ENCODE measurements at regions not wholly inside any gene's neighbourhood (a gene's known extent, or its start where the extent isn't known, plus 50 kb on each side); places are given as distances from the start of the nearest gene placed in this dataset.

- TF ChIP-seq CTCF (IDR thresholded peaks at IDR 0.05) (no peak), POLR2AphosphoS5 (IDR thresholded peaks at IDR 0.05) (no peak), POLR2A (IDR thresholded peaks at IDR 0.05) (no peak)
These were observed 124.7 kb downstream of the HNRNPD start for GRCh38 chr4:82248903-82249632.

Data from transverse colon (tissue), 4 donors.